OCI-LY7 (cell line): ENCODE measurements at regions not wholly inside any gene's neighbourhood (a gene's known extent, or its start where the extent isn't known, plus 50 kb on each side); places are given as distances from the start of the nearest gene placed in this dataset.

Experiments used
- BruUV-seq: library from RNA; stranded (reverse); fragments of 400-500 nt; replicated peaks from 2 replicates; lab custom pipeline; 2021; lab: Mats Ljungman, UMichigan
- CTCF ChIA-PET: fragments of 300-600 bp; sonication (Branson Sonifier 250); formaldehyde crosslinking; loops from one replicate; lab custom pipeline; 2022; ENCODE audit warnings: antibody characterized with exemption; ENCODE audit not compliant: unreplicated experiment; lab: Charles Lee
- POLR2A ChIA-PET: fragments of 300-600 bp; sonication (Branson Sonifier 250); formaldehyde crosslinking; loops from one replicate; lab custom pipeline; 2022; ENCODE audit warnings: antibody characterized with exemption; lab: Charles Lee
- DNase-seq: peaks from one replicate; pipeline ENCODE4 v3.0.0-alpha.2; 2015; ENCODE audit warnings: low spot score
- H2AFZ ChIP-seq: fragments of 200-600 bp; sonication (generic), shearing (Covaris generic); 2 replicates; pipeline ENCODE4 v1.6.1; 2014; ENCODE audit warnings: mild to moderate bottlenecking, antibody characterized with exemption, low read length, moderate library complexity
- H3K27ac ChIP-seq: fragments of 200-600 bp; sonication (generic); 2 replicates; pipeline ENCODE4 v1.5.1; 2014; ENCODE audit warnings: mixed run types, low read depth, mild to moderate bottlenecking, moderate library complexity, low read length, inconsistent platforms; ENCODE audit not compliant: poor library complexity, severe bottlenecking
- H3K36me3 ChIP-seq: fragments of 200-600 bp; sonication (generic); 2 replicates; pipeline ENCODE4 v1.6.1; 2014; ENCODE audit warnings: mild to moderate bottlenecking, antibody characterized with exemption, low read length, moderate library complexity, mixed read lengths; ENCODE audit not compliant: insufficient read depth
- H3K4me1 ChIP-seq: fragments of 200-600 bp; sonication (generic); 2 replicates; pipeline ENCODE4 v1.5.1; 2014; ENCODE audit warnings: mild to moderate bottlenecking, low read length; ENCODE audit not compliant: insufficient read depth, poor library complexity, severe bottlenecking
- H3K4me2 ChIP-seq: fragments of 200-600 bp; sonication (generic); 2 replicates; pipeline ENCODE4 v1.6.1; 2014; ENCODE audit warnings: mild to moderate bottlenecking, low read length
- H3K4me3 ChIP-seq: fragments of 200-600 bp; sonication (generic); 2 replicates; pipeline ENCODE4 v1.5.1; 2014; ENCODE audit warnings: mild to moderate bottlenecking, low read depth, low read length; ENCODE audit not compliant: poor library complexity, severe bottlenecking
- H3K79me2 ChIP-seq: fragments of 200-600 bp; sonication (generic); 2 replicates; pipeline ENCODE4 v1.6.1; 2016; ENCODE audit warnings: low read depth, mild to moderate bottlenecking, low read length, moderate library complexity, mixed read lengths; ENCODE audit not compliant: insufficient read depth
- H3K9me2 ChIP-seq: fragments of 200-600 bp; sonication (generic); 2 replicates; pipeline ENCODE4 v1.6.1; 2016; ENCODE audit warnings: mild to moderate bottlenecking, low read length, mixed read lengths; ENCODE audit not compliant: insufficient read depth
- H3K9me3 ChIP-seq: fragments of 200-600 bp; sonication (generic); 2 replicates; pipeline ENCODE4 v1.6.1; 2014; ENCODE audit warnings: mild to moderate bottlenecking, mixed run types, low read length, mixed read lengths
- H4K20me1 ChIP-seq: fragments of 200-600 bp; sonication (generic); 2 replicates; pipeline ENCODE4 v1.6.1; 2014; ENCODE audit warnings: mild to moderate bottlenecking, antibody characterized with exemption, low read length, moderate library complexity, mixed read lengths; ENCODE audit not compliant: insufficient read depth
- EZH2phosphoT487 ChIP-seq: fragments of 200-600 bp; sonication (generic); IDR thresholded peaks from 2 replicates; pipeline ENCODE4 v1.6.1; 2018; ENCODE audit warnings: low read depth, borderline replicate concordance, mild to moderate bottlenecking, mixed run types, antibody characterized with exemption, low read length, moderate library complexity, mixed read lengths
- intact Hi-C: fragments of 100-400 bp; cut with micrococcal nuclease; formaldehyde crosslinking; loops from one replicate; pipeline ENCODE4 v1.10.0; 2022; ENCODE audit not compliant: unreplicated experiment
- TF ChIP-seq, protein P1 (sequence below): fragments of 200-600 bp; sonication (generic); conservative IDR thresholded peaks from 2 replicates; pipeline ENCODE4 v1.5.1; 2014; ENCODE audit warnings: mild to moderate bottlenecking, antibody characterized with exemption, low read length, moderate library complexity, mixed read lengths

DNA sequence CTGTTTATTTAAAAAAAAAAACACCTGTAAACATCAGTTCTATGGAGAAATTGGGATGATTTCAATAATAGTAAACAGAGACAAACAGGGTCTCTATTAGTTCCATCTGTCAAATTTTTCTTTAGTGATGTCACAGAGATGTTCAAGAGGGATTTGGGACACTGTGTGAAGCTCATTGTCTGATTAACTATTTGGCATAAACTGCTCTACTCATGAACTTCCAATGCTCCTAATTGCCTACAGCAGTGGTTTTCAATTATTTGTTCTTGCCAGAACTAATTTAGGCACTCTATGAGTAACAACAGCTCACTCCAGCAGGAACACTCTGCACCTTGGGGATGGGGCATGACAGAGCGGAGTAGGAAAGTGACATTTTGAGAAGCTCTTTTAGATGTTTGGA, 250.1 kb upstream of the PRKD1 start:
- POLR2A ChIA-PET: interaction anchor here (1.1 kb wide), 1 partner anchor 165 kb away, joined by 3 read pairs; no protein-coding TSS in a partner anchor
- Histone ChIP-seq H3K9me2 (no peaks in the 10 kb centered on the region), H3K4me3 (no peak overlapping the region), H3K27ac (no peak overlapping the region), H3K9me3 (no peaks in the 10 kb centered on the region), H2AFZ (no peak overlapping the region), H3K36me3 (no peaks in the 10 kb centered on the region), H4K20me1 (no peaks in the 10 kb centered on the region), H3K4me2 (no peak overlapping the region), H3K4me1 (no peaks in the 10 kb centered on the region), H3K79me2 (no peaks in the 10 kb centered on the region)
- DNase-seq: no peak
- intact Hi-C loops: no loop called here
- CTCF ChIA-PET: no interaction called here
- no peak for TF ChIP-seq EZH2phosphoT487
- TF ChIP-seq, protein P1, sequence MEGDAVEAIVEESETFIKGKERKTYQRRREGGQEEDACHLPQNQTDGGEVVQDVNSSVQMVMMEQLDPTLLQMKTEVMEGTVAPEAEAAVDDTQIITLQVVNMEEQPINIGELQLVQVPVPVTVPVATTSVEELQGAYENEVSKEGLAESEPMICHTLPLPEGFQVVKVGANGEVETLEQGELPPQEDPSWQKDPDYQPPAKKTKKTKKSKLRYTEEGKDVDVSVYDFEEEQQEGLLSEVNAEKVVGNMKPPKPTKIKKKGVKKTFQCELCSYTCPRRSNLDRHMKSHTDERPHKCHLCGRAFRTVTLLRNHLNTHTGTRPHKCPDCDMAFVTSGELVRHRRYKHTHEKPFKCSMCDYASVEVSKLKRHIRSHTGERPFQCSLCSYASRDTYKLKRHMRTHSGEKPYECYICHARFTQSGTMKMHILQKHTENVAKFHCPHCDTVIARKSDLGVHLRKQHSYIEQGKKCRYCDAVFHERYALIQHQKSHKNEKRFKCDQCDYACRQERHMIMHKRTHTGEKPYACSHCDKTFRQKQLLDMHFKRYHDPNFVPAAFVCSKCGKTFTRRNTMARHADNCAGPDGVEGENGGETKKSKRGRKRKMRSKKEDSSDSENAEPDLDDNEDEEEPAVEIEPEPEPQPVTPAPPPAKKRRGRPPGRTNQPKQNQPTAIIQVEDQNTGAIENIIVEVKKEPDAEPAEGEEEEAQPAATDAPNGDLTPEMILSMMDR: no peak
- no TSS peak for BruUV-seq

DNA sequence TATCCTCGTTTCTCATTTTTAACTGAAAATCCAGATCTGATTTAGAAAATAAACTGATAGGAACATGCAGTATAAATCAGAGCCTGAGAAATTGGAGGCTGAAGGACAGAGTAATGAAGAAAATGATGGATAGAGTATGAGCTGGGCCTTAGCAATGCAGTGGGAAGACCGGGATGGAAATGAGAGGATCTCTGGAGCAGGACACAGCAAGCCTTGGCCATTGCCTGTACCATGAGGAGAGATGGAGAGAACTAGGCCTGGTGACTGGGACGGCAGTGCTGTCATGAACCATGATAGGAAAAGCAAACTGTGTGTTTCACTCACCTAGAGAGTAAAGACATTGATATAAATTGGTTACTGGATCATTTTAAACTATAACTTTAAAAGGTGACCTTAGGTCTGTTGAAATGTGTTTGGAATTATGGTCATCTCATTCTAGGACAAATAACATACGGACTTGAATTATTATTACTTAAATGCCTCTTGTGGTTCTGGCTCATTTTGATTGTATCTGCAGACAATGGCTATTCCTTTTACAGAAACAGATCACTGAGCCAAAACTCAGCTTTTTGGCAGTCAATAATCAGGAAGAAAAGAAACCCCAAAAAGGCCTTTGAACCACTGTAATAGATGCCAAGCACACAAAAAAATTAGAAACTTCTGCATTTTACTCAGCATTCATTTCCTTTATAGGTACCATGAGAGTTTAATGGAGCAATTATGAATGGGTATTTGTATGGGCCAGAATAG, 251.9 kb upstream of the PRKD1 start:
- H3K27ac ChIP-seq: no peak overlapping the region
- no TSS peak for BruUV-seq
- H3K9me3 ChIP-seq: no peaks in the 10 kb centered on the region
- CTCF ChIA-PET: no interaction called here
- H3K4me3 ChIP-seq: no peak overlapping the region
- TF ChIP-seq EZH2phosphoT487: no peak
- TF ChIP-seq, protein P1: no peak
- H2AFZ ChIP-seq: no peak overlapping the region
- POLR2A ChIA-PET: no interaction called here
- H3K9me2 ChIP-seq: no peaks in the 10 kb centered on the region
- H3K79me2 ChIP-seq: no peaks in the 10 kb centered on the region
- DNase-seq: no peak
- no peaks in the 10 kb centered on the region for H4K20me1 ChIP-seq
- no peaks in the 10 kb centered on the region for H3K4me1 ChIP-seq
- H3K36me3 ChIP-seq: no peaks in the 10 kb centered on the region
- no peak overlapping the region for H3K4me2 ChIP-seq
- intact Hi-C loops: no loop called here

DNA sequence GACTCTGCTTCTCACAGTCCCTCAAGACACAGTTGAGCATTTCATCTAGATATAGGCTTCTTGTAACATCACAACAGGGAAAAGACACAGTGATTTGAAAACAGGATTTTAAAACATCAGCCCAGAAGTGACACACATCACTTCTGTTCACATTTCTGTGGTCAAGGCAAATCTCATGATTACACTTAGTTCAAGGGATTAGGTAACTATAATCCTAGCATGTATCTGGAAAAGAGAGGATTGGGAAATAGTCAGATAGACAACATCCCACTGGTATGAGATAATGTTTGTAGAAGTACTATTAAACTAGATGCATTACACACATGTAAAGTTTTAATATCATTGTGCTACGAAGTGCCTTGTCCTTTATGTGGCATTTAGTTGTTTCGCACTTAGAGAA, 252.6 kb upstream of the PRKD1 start:
- intact Hi-C loops: no loop called here
- CTCF ChIA-PET: no interaction called here
- BruUV-seq: no TSS peak
- no peak for DNase-seq
- Histone ChIP-seq H3K4me1 (no peaks in the 10 kb centered on the region), H3K4me3 (no peak overlapping the region), H3K79me2 (no peaks in the 10 kb centered on the region), H3K27ac (no peak overlapping the region), H3K4me2 (no peak overlapping the region), H3K9me2 (no peaks in the 10 kb centered on the region), H3K36me3 (no peaks in the 10 kb centered on the region), H4K20me1 (no peaks in the 10 kb centered on the region), H3K9me3 (no peaks in the 10 kb centered on the region), H2AFZ (no peak overlapping the region)
- POLR2A ChIA-PET: no interaction called here
- no peak for TF ChIP-seq EZH2phosphoT487
- TF ChIP-seq, protein P1: no peak
